ENCODE measurements at regions not wholly inside any gene's neighbourhood (a gene's known extent, or its start where the extent isn't known, plus 50 kb on each side); places are given as distances from the start of the nearest gene placed in this dataset.

- TF ChIP-seq CTCF (IDR thresholded peaks at IDR 0.05), result no peak
- TF ChIP-seq POLR2A (IDR thresholded peaks at IDR 0.05), result no peak
Measured at GRCh38 chr2:49465157-49465831, 311.0 kb upstream of the FSHR start.
